Endothelial cell of hepatic sinusoid (primary cell): ENCODE measurements at regions not wholly inside any gene's neighbourhood (a gene's known extent, or its start where the extent isn't known, plus 50 kb on each side); places are given as distances from the start of the nearest gene placed in this dataset.

ENCODE experiments used
- in situ Hi-C: cut with HindIII; loops from 2 replicates; pipeline ENCODE4 v1.10.0; 2017; ENCODE audit warnings: low sequenced_read_pairs

DNA sequence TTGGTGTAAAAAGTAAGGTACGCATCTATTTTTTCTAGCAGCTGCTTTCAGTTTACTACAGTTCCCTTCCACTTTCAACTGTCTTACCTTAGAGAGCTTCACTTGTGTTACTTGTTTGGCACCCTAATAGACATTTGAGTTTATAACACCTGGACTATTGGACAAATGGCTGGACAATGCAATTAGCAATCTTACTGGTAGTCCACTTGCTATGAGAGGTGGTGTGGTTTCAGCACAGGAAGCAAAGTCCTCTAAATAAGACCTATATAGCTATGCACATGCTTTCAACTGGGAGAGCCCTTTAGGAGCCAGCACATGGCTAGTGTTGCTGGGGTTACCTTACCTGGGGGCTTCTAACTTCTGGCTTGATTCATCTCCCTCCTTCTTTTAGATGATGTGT lies 119.6 kb upstream of the RANBP3L start:
- in situ Hi-C loops: loop anchor here (10.0 kb wide), 1 partner anchor 284 kb away; no protein-coding TSS in a partner anchor

DNA sequence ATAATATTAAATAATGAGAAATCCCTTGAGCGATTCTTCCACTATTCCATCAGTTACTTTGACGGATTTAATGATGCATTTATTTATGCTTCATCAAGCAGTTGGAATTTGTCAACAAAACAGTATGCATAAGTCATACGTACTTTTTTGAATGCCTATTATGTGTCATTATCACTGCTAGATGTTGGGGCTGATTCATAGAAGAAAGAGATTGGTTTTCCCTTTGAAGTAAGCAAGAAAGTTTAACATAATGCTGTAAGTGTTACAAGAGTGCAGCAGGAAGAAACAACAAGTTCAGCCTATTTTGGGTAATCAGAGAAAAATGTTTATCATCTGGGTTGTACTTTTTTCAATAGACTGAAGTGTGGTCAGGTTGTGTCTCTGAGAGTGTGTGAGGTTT lies 121.2 kb upstream of the RANBP3L start:
- in situ Hi-C loops: loop anchor here (10.0 kb wide), 1 partner anchor 282 kb away; no protein-coding TSS in a partner anchor

DNA sequence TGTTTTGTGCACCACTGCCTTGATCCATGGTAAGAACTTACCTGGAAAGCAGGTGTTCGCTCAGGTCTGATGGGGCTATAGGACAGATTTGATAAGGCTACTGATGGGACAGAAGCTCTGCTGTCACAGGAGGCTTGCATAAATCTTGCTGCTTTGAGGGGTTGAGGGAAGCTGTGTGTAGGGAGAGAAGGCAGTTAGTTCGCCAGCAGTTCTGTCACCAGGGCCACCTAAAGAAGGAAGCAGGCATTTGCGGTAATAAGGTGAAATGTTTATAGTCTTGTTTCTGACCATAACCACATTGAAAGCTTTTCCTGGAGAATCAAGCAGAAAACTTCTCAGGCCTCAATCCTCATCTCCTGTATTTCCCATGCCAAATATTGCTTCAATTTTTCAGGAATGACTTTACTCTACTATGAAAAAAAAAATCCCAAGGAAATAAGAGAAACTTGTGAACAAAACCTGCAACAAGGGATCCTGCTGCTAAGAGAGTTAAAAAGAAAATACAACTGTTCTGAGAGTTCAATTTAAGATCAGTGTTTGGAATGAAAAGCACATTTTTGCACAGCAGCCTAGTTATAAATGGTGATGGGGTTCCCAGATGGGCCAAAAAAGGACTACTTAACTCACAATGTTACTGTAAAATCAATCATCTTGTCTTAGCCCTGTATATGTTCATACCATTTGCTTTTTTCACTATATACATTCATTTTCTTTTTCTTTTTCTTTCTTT lies 122.0 kb upstream of the RANBP3L start:
- in situ Hi-C loops: loop anchor here (10.0 kb wide), 1 partner anchor 281 kb away; no protein-coding TSS in a partner anchor

DNA sequence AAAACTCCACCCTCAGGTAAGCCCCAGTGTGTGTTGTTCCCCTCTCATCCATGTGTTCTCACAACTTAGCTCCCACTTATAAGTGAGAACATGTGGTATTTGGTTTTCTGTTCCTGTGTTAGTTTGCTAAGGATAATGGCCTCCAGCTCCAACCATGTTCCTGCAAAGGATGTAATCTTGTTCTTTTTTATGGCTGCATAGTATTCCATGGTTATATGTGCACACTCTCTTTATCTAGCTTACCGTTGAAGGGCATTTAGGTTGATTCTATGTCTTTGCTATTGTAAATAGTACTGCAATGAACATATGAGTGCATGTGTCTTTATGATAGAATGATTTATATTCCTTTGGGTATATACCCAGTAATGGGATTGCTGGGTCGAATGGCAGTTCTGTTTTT lies 124.4 kb upstream of the RANBP3L start:
- in situ Hi-C loops: loop anchor here (10.0 kb wide), 1 partner anchor 279 kb away; no protein-coding TSS in a partner anchor

DNA sequence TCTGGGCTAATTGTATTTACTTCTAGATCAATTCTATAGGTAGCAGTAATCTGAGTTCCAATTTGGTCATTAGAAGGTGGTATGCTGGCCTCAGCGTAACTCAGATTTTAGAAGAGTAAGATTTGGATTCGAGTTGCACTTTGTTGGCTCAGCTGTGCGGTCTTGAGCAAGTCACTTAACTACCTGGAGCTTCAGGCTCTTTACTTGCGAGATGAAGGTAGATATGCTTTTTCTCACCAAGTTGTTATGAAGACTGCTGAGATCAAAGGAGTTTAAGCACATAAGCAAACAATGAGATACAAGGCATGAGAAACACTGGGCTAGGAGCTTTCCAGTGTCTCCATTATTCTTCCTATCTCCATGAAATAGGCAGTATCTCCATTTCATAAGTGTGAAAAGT lies 133.8 kb upstream of the RANBP3L start:
- in situ Hi-C loops: no loop called here

DNA sequence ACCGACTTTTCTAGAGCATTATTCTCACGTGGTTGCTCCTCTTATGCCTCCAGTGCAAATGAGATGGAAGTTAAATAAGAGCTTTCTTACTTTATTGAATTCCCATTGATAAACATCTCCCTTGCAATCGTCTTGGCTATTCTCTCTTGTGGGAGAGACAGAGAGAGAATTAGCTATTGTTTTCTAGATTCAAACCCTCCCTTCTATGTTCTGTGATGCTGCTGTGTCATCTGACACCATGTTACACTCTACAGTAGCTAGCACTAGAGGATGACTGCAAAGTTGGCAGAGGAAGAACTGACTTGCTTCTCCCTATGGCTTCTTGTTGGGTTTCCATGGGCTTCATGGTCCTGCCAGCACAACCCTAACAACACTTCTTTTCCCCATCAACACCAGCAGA lies 134.6 kb upstream of the RANBP3L start:
- in situ Hi-C loops: no loop called here

DNA sequence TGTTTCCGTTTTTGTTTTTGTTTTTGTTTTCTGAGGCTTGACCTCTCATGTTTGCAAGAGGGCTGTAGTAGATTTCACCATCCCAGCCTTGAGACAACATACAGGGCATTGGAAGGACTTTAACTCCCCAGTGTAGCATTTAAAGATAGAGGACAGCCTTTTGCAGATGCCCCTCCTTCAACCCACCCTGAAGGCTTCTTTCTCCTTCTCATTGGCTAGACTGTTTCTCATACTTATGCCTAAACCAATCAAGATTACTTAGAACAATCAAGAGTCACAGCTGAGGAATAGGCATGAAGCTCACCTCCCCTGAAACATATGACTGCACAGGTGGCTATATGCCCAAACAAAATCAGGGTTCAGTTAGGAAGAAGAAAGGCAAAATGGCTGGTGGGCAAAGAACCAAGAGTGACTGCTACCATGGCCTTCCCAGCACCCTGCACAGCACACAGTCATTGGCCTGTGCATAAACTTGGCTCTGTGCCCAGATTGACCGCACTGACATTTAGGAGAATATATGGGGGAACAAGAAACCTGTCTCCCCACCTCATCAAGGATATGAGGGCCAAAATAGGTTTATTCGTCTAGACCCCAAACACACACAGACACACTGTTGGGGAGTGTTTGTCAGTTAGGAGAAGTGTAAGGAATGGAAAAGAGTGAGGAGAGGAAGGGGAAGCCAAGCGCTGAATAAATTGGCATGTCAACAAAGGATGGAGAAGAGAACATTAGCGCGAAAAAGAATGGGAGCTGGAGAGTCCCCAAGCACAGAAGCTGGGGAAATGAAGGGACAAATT lies 137.3 kb upstream of the RANBP3L start:
- in situ Hi-C loops: no loop called here

DNA sequence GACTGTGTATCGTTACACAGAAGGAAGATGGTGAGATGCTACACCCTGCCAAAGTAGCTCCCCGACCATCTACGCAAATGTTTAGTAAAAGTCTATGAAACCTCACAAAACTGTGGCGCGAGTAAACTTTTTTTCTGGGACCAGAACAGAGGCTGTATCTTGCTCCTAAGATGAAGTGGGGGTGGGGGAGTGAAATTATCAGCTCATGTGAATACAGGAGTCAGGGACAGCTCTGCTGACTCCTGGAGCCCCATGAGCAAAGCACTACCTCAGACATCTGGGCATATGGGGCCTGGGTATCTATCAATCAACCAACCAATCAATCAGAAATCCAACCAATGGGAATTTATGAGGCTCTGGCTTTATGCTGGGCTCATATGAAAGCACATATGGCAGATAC lies 138.6 kb upstream of the RANBP3L start:
- in situ Hi-C loops: loop anchor here (5.0 kb wide), 1 partner anchor 52 kb away; no protein-coding TSS in a partner anchor

DNA sequence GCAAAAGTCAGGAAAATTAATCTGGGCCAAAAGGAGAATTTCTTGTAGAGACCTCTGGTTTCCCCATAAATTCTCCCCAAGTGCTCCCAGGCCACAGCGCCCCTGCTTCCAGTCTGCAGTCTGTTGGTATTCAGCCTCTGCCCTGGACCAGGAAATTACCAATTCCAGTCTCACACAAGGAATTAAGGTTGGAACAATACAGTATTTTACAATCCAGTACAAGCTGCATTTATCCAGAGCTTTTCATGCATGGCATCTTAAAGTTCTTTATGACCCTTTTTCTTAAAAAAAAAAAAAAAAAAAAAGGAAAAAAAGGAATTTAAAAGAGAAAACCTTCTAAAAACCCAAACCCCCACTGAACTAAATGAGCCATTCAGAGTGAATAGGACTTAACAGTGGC lies 139.6 kb upstream of the RANBP3L start:
- in situ Hi-C loops: loop anchor here (5.0 kb wide), 1 partner anchor 51 kb away; no protein-coding TSS in a partner anchor

DNA sequence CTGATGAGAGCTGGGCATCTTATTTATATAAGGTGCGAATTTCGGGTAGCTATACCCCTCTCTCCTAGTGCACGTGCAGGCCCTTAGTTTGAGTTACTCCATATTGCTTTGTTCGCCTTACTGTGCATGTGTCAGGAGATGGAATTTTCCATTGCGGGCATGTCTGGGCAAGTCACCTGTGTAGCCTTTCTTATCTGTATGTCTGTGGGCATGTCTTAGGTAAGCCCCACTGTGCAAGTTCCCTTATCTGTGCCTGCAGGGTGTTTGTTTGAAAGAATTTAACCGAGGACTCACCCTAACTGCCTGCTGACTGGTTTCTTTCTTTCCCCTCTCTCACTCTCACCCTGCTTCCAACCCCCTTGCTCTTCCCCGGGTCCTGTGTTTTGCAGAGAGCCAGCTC lies 140.7 kb upstream of the RANBP3L start:
- in situ Hi-C loops: loop anchor here (5.0 kb wide), 1 partner anchor 50 kb away; no protein-coding TSS in a partner anchor

DNA sequence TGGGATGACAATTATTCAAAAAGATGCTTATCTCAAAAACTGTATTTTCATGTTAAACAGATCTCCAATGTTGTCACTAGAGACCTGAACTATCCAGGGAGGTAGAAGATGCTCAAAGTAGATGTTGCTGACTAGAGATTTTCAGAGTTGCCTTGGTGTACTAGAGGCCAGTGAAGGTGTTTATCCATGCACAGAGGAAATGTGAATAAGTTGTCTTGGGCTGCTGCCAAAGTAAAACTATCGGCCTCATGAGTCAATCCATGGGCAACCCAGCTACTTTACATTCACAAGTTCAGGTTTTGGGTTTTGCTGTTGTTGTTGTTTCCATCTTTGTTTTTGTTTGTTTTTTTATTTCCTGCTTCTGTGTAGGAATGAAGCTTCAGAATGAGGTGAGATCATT lies 141.1 kb upstream of the RANBP3L start:
- in situ Hi-C loops: loop anchor here (5.0 kb wide), 1 partner anchor 50 kb away; no protein-coding TSS in a partner anchor

DNA sequence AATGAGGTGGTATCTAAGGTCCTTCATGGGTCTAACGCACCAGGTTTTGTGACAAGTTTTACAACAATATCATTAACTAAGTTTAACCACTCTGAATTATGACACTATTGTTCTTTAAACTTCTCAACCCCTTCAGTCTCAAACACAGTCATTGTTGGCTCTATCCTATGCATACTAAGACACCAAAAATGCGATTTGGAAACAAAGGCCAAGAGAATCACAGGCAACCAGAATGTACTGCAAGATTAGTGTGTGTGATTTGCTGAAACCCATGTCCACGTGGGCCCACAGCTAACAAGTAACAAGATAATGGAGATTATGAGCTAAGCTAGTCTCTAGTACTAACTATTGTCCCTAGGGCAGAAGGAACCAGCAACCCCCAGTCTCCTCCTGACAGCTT lies 142.2 kb upstream of the RANBP3L start:
- in situ Hi-C loops: loop anchor here (5.0 kb wide), 1 partner anchor 48 kb away; no protein-coding TSS in a partner anchor

DNA sequence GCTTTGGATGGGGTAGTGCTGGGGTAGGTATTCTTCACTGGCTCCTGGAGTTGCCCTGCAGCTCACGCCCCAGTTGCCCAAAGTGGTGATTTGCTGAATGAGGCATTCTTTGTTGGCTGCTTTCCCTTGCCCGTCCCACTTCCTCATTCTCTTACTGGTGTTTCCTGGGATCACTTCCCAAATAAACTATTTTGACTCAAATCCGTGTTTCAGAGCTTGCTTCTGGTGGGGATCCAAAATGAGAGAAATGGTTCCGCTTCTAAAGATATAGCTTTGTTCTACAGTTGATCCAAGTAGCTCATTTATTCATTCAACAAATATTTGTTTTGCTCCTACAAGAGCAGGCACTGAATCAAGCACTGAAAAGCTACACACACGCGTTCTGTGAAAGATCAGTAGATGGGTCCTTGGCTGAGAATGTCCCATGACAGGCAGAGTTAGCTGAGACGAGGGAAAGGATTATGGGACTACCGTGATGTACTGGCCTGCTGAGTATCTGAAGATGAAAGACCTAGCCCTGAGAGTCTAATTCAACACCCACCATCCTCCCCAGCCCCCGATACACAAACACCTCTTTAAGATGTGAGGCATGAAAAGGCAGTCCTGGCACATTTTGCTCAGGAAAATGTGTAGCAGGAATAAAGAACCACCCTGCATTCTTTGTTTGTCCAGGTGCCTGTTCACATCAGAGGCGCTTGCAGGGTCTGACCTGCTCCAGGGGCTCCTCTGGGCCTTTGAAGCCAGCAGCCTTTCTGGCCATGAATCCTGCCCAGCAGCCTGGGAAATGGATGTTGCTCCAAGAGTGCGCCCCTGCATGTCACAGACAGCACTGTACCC lies 143.1 kb upstream of the RANBP3L start:
- in situ Hi-C loops: loop anchor here (5.0 kb wide), 1 partner anchor 48 kb away; no protein-coding TSS in a partner anchor

DNA sequence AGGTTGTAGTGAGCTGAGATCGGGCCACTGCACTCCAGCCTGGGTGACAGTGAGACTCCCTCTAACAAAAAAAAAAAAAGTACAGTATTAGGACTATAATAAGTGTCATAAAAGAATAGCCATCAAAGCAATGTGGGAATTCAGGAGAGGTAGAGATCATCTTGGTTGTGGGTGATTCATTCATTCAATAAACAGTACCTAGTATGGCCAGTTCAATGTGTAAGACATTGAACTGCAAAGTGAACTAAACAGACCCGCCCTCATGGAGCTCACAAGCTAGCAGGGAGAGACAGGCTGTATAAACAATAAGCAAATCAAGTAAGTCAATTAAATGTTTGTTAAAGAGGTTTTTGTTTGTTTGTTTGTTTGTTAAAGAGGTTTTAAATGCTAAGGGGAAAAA lies 146.1 kb upstream of the RANBP3L start:
- in situ Hi-C loops: no loop called here

DNA sequence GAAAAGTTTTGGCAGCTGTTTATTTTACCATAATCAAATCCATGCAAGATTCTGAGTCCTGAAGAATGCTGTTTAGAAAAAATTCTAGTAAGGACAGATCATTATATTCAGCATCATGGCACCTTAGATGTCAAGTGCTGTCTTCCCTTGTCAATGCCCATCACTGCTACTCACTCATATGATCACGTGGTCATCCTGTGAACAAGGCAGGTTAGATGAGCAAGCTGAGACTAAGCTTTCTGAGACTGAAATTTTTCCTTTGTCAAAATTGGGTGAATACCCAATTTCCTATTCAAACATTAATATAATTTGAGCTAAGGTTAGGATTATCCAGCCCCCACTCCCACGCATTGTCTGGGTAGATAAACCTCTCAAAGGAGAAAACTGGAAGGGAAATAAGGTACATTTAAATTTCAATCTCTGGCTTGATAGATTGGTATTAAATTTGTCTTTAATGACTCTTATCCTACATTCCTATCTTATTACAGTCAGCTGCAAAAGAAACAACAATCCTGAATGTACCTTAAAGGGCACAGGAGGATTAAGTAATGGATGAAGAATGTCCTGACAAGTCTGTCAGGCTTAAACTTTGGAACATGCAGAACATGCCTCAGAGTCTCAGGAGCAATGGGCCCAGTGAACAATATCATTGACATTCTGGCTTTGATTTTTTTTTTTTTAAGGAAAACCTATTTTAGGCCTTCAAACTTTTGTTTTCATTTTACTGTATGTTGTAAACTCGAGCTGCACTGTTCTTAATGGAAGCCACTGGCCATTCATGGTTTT lies 148.7 kb upstream of the RANBP3L start:
- in situ Hi-C loops: no loop called here

DNA sequence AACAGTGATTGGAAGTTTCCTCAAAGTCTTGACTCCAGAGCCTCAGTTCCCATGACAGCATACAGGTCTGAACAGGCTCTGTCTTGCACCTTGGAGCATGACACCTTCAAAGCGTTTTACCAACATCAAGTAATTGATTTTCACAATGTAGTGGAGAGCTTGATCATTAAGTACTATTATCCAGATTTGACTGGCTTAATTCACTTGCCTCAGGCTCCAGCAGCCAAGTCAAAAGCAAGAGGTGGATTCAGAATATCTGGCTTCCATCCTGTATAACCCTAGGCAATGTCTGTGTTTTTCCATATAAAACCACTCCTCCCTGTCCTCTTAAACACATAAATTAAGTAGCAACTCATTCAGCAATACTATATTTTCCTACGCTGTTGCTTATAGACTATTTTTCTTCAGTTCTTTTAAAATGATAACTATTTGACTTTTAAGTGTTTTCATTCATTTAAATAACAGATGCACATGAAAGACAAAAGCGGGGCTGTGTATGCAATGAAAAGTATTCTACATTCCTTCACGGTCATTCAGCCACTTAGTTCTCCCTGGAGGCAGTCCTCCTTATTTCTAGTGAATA lies 150.8 kb upstream of the RANBP3L start:
- in situ Hi-C loops: no loop called here

DNA sequence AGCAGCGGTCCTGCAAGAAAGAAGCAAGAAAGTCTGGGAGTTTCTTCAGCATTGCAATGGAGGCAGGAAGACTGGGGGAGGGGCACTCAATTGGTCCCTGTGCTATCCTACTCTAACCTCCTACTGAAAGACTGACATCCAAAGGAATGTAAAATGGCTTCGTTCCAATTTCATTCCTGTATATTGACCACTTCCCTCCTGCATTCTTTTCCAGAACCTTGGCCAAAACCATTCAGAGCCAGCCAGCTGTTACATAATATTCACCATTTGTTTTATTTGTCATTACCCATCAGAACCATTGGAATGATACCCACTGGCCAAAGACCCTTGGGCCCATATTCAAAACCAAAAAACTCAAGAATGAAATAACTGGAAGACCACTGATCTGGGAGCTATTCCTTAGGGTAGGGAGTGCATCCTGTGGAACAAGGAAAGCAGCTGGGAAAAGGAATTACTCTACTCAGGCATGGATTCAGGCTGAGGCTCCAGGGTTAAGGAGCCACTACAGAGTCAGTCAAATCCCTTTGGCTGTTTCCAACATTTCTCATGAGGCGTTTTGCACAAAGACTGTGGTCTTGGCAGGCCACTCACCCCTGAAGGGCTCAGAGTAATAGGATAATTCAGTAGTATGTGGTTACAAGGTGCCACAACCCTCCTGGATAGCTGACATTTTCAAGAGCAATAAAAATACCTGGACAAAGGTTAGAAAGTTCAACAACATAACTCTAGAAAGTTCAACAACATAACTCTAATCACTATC lies 148.7 kb upstream of the SLC1A3 start:
- in situ Hi-C loops: no loop called here

DNA sequence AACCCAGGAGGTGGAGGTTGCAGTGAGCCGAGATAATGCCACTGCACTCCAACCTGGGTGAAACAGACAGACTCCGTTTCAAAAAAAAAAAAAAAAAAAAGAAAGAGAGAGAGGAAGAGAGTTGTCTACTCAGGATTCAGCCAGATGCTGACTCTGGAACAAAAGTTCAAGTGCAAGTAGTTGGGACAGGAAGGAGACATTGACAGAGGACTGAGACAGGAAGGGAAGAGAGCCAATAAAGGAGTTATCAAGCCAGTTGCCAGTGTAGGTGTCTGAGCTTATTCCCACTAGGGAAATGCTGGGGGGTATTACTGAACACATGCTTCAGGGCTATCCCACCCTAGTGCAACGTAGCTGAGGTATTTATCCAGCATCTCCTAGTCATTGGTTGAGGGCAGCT lies 147.7 kb upstream of the SLC1A3 start:
- in situ Hi-C loops: no loop called here
